ENCODE measurements at regions not wholly inside any gene's neighbourhood (a gene's known extent, or its start where the extent isn't known, plus 50 kb on each side); places are given as distances from the start of the nearest gene placed in this dataset.
"Not testable (repeated sequence)": the region's sequence is repeated elsewhere in the genome, so short reads cannot be mapped to it uniquely, and the experiment has no call there.

- not testable (repeated sequence) for TF ChIP-seq CTCF (IDR thresholded peaks at IDR 0.05); JUN (IDR thresholded peaks at IDR 0.05); POLR2A (IDR thresholded peaks at IDR 0.05; ENCODE audit: low read length); EP300 (IDR thresholded peaks at IDR 0.05); CEBPB (IDR thresholded peaks at IDR 0.05); ESRRA (IDR thresholded peaks at IDR 0.05; ENCODE audit: borderline replicate concordance, low read length)
These were observed 232.9 kb downstream of the CWH43 start for GRCh38 chr4:49218931-49219330.

Data from A549 (cell line).